SK-MEL-5 (cell line): ENCODE measurements at regions not wholly inside any gene's neighbourhood (a gene's known extent, or its start where the extent isn't known, plus 50 kb on each side); places are given as distances from the start of the nearest gene placed in this dataset.
"Not testable (repeated sequence)": the region's sequence is repeated elsewhere in the genome, so short reads cannot be mapped to it uniquely, and the experiment has no call there.

Source experiments
- DNase-seq: peaks from one replicate; pipeline ENCODE4 v3.0.0-alpha.2; 2016; ENCODE audit warnings: low read depth, low spot score
- in situ Hi-C: cut with HindIII; loops from 2 replicates; pipeline ENCODE4 v1.10.0; 2016; ENCODE audit warnings: low sequenced_read_pairs, high pct_unique_total_duplicates, low pct_unique_long_range_greater_than_20kb

DNA sequence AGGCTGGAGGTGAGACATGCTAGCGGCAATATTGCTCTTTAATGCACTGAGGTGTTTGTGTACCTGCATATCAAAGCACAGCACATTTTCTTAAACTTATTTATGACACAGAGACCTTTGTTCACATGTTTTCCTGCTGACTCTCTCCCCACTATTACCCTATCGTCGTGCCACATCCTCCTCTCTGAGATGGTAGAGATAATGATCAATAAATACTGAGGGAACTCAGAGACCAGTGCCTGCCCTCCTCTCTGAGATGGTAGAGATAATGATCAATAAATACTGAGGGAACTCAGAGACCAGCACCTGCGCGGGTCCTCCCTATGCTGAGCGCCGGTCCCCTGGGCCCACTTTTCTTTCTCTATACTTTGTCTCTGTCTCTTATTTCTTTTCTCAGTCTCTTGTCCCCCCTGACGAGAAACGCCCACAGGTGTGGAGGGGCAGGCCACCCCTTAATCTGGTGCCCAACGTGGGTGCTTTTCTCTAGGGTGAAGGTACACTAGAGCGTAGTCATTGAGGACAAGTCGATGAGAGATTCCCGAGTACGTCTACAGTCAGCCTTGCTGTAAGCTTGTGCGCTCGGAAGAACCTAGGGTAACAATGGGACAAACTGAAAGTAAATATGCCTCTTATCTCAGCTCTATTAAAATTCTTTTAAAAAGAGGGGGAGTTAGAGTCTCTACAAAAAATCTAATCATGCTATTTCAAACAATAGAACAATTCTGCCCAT is 157.4 kb downstream of the GPX5 start:
- in situ Hi-C loops = not testable (repeated sequence)

DNA sequence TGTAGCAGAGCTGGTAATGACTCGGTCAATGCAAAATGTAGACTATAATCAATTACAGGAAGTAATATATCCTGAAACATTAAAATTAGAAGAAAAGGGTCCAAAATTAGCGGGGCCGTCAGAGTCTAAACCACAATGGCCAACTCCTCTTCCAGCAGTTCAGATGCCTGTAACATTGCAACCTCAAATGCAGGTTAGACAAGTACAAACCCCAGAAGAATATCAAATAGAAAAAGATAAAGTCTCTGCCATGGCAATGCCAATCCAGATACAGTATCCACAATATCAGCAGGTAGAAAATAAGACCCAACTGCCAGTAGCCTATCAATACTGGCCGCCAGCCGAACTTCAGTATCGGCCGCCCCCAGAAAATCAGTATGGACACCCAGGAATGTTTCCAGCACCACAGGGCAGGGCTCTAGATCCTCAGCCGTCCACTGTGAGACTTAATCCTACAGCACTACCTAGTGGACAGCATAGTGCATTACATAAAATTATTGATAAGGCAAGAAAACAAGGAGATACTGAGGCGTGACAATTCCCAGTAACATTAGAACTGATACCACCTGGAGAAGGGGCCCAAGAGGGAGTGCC is 158.4 kb downstream of the GPX5 start:
- in situ Hi-C loops = no loop called here
- peak; percentile 72 for DNase-seq

More for the DNA sequence above, 157.4 kb downstream of the GPX5 start:
- DNase-seq = not testable (repeated sequence)

DNA sequence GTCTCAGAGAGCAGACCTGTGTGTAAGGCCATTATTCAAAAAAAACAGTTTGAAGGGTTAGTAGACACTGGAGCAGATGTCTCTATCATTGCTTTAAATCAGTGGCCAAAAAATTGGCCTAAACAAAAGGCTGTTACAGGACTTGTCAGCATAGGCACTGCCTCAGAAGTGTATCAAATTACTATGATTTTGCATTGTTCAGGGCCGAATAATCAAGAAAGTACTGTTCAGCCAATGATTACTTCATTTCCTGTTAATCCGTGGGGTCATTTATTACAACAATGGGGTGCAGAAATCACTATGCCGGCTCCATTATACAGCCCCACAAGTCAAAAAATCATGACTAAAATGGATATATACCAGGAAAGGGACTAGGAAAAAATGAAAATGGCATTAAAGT is 160.3 kb downstream of the GPX5 start:
- DNase-seq, in situ Hi-C loops: not testable (repeated sequence)

DNA sequence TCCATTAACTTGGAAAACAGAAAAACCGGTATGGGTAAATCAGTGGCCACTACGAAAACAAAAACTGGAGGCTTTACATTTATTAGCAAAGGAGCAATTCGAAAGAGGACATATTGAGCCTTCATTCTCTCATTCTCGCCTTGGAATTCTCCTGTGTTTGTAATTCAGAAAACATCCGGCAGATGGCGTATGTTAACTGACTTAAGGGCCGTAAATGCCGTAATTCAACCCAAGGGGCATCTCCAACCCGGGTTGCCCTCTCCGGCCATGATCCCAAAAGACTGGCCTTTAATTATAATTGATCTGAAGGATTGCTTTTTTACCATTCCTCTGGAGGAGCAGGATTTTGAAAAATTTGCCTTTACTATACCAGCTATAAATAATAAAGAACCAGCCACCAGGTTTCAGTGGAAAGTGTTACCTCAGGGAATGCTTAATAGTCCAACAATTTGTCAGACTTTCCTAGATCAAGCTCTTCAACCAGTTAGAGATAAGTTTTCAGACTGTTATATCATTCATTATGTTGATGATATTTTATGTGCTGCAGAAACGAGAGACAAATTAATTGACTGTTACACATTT is 160.9 kb downstream of the GPX5 start:
- in situ Hi-C loops = not testable (repeated sequence)
- DNase-seq = peak; percentile 86

DNA sequence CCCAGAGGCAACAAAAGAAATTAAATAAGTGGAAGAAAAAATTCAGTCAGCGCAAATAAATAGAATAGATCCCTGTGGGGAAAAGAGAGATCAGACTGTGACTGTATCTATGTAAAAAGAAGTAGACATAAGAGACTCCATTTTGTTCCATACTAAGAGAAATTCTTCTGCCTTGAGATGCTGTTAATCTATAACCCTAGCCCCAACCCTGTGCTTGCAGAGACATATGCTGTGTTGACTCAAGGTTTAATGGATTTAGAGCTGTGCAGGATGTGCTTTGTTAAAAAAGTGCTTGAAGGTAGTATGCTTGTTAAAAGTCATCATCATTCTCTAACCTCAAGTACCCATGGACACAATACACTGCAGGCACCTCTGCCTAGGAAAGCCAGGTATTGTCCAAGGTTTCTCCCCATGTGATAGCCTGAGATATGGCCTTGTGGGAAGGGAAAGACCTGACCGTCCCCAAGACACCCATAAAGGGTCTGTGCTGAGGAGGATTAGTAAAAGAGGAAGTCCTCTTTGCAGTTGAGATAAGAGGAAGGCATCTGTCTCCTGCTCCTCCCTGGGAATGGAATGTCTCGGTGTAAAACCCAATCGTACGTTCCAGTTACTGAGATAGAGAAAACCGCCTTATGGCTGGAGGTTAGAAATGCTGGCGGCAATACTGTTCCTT is 161.8 kb downstream of the GPX5 start:
- DNase-seq, in situ Hi-C loops: not testable (repeated sequence)

DNA sequence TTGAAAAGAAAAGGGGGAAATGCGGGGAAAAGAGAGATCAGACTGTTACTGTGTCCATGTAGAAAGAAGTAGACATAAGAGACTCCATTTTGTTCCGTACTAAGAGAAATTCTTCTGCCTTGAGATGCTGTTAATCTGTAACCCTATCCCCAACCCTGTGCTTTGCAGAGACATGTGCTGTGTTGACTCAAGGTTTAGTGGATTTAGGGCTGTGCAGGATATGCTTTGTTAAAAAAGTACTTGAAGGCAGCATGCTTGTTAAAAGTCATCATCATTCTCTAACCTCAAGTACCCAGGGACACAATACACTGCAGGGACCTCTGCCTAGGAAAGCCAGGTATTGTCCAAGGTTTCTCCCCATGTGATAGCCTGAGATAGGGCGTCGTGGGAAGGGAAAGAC is 166.3 kb downstream of the GPX5 start:
- in situ Hi-C loops, DNase-seq: not testable (repeated sequence)

DNA sequence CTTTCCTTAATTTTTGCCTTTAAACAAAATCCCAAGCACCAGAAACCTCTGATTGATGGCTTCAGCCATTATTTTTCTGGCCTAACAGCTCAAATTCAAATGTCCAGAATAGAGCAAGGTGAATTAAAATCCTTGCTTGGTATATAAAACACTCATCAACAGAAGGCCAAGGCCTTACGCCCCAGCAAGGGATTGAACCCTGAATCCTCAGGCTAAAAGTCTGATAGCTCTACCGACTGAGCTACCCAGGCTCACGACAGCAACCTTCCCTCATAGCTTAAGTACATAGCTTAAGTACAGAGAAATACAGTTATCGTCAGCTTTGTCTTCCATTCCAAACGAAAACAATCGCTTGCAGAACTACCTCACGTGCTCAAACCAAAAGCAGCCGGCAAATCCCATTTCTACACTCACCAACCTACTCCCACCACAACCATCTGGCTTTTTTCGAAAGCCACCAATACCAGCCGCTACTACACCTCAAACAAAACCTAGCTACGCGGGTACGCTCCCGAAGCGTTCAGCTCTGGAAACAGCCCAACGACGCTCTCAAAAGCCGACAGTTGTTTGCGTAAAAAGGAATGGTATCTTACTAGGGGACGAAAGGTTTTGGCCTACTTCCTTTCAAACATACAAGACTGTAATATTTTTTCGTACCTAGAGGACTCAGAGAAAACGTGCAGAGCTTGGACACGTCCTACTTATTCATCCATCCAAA is 167.5 kb downstream of the GPX5 start:
- DNase-seq = no peak
- in situ Hi-C loops = no loop called here

DNA sequence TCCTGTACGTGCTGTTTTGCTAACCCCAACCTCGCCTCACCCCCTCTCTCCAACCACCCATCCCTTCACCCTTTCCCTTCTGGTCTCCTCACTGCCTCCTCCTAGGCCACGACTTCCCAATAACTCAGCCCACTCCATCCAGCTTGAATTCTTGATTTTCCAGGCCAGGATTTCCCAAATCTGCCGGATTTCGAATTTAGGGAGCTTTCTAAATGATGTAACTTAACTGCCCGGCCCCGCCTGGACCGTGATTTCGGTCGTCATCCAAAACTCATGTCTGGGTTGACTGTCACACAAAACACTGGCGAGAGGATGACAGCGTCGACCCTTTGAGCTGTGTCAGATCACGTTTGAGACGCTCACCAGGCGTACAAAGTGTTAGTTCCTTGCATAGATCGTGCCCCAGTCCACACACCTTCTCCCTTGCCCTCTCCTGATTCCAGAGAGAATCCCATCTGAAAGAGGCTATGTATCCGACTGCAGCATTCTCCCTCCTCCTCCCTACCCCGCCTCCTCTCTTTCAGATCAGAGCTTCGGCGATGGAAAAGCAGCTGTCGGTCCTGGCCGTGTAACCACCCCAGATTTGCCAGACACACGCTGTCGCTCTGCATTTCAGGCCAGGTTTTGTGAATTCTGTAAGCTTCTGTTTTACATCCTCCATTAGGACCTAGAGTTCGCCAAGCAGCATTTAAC is 168.2 kb downstream of the GPX5 start:
- DNase-seq = no peak
- in situ Hi-C loops = no loop called here

DNA sequence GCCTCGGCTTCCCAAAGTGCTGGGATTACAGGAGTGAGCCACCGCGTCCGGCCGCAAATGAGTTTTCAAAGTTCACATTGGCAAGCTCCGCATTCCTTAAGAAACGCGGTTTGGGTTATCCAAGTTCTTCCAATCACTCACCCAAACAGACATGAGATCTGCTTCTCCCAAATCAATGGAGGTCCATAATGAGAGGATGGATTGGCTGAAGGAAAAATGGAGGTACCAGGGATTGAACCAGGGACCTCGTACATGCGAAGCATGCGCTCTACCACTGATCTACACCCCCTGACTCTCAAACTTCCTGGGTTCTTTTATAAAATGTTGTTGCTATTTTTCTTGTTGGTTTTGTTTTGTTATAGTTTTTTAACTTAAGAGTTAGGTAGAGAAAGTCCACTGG is 170.0 kb downstream of the GPX5 start:
- in situ Hi-C loops = no loop called here
- DNase-seq = peak; percentile 19

DNA sequence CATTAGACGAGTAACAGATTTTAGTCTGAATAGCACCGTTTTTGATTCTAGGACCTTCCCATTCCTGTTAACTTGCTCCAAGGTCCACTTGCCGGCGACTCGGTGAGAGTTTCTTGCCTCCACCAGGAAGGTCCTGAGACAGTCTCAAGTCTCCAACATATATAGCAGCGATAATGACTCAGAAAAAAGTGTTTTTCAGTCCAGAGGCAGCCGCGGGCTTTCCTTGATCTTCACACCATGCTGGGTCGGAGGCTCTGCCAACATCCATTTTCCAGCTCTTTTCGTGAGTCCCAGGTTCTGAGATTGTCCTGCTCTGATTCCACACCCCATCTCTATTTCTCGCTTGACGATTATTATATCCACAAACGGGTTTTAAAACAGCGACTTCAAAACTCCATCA is 170.5 kb downstream of the GPX5 start:
- in situ Hi-C loops = no loop called here
- no peak for DNase-seq

DNA sequence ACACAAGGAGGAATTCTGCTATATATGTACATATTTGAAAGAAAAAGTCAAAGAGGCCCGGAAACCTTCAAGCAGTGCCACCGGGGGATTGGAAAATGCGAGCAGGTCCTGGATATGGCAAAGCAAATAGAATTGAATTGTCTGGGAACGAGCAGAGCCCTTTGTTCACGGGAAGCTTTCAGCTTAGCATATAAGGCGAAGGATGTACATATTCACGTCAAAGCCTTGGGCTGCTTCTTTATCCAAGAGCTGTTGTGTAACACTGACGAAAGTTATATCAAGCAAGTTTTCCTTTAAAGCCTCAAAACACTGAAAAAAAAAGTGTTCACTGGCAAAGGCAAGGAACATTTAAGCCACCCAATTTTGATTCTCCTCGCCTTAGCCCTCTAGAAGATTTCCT is 171.0 kb downstream of the GPX5 start:
- no peak for DNase-seq
- in situ Hi-C loops = no loop called here

DNA sequence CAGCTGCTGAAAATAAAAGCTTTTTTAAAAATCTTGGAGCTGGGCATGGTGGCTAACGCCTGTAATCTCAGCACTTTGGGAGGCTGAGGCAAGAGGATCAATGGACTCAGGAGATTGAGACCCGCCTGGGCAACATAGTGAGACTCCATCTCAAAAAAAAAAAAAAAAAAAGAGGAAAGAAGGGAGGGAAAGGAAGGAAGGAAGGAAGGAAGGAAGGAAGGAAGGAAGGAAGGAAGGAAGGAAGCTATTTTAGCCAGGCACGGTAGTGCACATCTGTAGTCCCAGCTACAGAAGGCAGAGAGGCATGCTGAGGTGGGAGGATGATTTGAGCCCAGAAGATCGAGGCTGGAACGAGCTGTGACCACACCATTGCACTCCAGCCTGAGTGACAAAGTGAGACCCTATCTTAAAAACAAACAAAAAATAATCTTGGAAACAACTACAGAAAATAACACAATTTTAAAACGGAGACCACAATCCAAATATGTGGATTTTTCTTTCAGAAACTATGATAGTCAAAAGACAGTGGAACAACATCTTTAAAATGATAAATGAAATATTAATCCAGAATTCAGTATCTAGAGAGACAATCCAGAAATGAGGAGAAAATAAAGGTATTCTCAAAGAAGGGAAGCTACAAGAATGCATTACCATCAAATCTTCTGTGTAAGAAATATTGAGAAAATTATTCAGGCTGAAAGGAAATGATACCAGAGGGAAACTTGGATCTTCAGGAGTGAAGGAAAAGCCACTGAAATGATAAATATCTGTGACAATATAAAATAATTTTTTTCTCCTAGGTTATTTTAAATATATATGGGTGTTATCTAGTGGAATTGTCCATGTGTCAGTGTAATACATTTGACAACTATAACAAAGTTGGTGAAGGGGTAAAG is 182.0 kb downstream of the GPX5 start:
- no peak for DNase-seq
- in situ Hi-C loops = no loop called here

DNA sequence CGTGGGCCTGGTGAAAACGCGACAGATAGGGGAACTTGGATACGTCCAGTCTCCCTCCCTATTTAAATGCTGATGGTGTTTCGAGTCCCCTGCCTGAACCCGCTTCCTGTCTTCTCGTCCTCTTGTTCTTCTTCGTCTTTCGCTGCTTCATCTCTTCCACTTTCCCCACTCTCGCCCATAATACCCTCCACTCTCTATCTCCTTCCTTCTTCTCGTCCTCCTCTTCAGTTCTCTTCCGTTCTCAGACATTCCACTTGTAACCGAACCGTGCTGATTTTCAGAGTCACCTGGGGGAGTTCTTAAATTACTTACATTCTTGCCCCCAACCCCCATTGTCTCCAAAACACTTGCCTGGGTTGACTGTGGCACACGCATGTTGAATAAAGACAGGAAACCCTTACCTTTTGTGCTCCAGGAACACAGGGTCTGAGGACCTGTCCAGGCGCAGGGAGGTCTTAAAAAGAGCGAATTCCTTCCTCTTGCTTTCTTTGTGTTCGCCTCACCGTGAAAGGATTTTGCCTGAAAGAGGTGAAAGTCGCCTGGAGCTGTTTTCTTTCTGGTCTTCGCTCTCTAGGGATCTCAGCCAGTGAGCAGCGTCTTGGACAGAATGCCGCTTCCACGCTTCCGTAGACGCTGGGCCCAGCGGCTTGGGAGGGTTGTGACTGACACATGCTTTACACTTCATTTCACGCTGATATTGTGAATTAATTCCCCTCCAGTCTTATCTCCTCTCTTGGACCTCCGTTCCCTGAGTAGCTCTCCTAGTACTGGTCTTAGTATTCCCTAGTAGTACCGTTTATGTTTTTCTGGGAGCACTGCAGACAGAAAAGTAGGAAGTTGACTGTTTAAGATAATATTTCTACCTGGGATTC is 184.0 kb downstream of the GPX5 start:
- peak; percentile 68 for DNase-seq
- in situ Hi-C loops = no loop called here

DNA sequence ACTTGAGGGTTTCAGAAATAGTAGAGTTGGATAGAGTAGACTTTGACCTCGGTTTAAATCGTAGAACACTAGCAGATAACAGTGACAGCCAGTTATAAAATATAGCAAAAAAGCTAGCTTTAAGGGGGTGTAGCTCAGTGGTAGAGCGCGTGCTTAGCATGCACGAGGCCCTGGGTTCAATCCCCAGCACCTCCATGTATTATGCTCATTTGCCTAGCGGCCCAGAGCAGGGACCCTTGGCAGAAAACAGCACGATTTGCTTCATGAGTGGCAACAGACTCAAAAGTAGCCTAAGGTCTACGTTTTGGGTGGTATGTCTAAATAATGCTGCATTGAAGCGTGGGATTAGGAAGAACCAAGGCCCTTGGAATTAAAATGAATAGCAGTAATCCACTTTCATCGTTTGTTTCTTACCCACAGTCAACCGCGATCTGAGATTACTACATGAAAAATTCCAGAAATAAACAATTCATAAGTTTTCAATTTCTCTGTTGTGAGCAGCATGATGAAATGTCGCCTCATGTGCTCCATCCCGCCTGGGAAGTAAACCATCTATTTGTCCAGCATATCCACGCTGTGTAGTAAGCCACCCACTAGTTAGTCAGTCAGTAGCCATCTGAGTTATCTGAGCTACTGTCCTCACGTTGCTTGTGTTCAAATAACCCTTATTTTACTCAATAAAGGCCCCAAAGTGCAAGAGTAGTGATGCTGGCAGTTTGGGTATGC is 184.9 kb downstream of the GPX5 start:
- DNase-seq = peak; percentile 92
- in situ Hi-C loops = no loop called here

DNA sequence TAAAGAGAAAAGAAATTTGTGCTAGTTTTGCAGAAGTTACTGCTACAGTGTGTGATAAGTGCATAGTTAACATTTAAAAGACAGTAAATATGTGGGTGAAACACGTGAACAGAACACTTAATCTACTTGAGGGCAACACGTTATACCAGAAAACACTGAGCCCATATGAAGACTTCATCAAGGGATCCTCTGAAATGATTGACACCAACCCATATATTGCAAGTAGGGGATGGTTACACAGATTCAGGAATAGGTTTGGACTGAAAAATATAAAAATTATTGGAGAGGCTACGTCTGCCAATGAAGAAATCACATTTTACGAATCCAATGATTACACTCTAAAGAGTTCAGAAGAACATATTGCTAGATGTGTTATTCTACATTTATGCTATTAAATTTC is 185.6 kb downstream of the GPX5 start:
- DNase-seq = no peak
- in situ Hi-C loops = no loop called here
